ENCODE measurements at regions not wholly inside any gene's neighbourhood (a gene's known extent, or its start where the extent isn't known, plus 50 kb on each side); places are given as distances from the start of the nearest gene placed in this dataset.

- H3K9me3 ChIP-seq, result no peaks in the 10 kb centered on the region
Measured at GRCh38 chr5:74497706-74498105, 142.8 kb downstream of the ENC1 start.

GRCh38 chr5:74493411-74493810 is 147.1 kb downstream of the ENC1 start:
- H3K27me3 ChIP-seq (replicated peaks in 1 of 2; ENCODE audit: control insufficient read depth in 2 of 2, extremely low read depth in 1 of 2, insufficient read depth in 2 of 2, low read length in 1 of 2), result no peaks in the 10 kb centered on the region
- H3K9me3 ChIP-seq, result no peaks in the 10 kb centered on the region
- CTCF ChIA-PET, result no interaction called here
- DNase-seq, result no peak
- no peak overlapping the region for H3K4me3 ChIP-seq (ENCODE audit: control insufficient read depth in 1 of 2, extremely low read depth in 1 of 2, low read length in 1 of 2)
- Mint-ChIP-seq H3K27ac (no peak overlapping the region), H3K36me3 (no peaks in the 10 kb centered on the region), H3K4me3 (no peak overlapping the region), H3K4me1 (peaks cover 0 to 8% (median 0%) of the 10 kb centered on the region in 3 donors), H3K27me3 (peaks cover 0 to 10% of the 10 kb centered on the region in 2 donors), H3K9me3 (no peaks in the 10 kb centered on the region)
- POLR2A ChIA-PET, result no interaction called here
- no peak overlapping the region for H3K27ac ChIP-seq (ENCODE audit: low read length)
- no peaks in the 10 kb centered on the region for H3K4me1 ChIP-seq (ENCODE audit: control insufficient read depth in 1 of 2, extremely low read depth in 1 of 2, insufficient read depth in 2 of 2, low read length in 2 of 2)
- ATAC-seq (replicated peaks in 1 of 4), result no peak
- H3K36me3 ChIP-seq (ENCODE audit: control insufficient read depth in 2 of 2, extremely low read depth in 1 of 2, insufficient read depth in 1 of 2, low read length in 1 of 2), result no peaks in the 10 kb centered on the region

More at GRCh38 chr5:74497706-74498105, 142.8 kb downstream of the ENC1 start:
- no peaks in the 10 kb centered on the region for H3K27me3 ChIP-seq (replicated peaks in 1 of 2; ENCODE audit: control insufficient read depth in 2 of 2, extremely low read depth in 1 of 2, insufficient read depth in 2 of 2, low read length in 1 of 2)
- ChIA-PET CTCF (no interaction called here), POLR2A (no interaction called here)
- no peak for DNase-seq
- H3K4me3 ChIP-seq (ENCODE audit: control insufficient read depth in 1 of 2, extremely low read depth in 1 of 2, low read length in 1 of 2), result no peak overlapping the region
- Mint-ChIP-seq H3K36me3 (no peaks in the 10 kb centered on the region), H3K4me1 (no peaks in the 10 kb centered on the region), H3K27ac (no peak overlapping the region), H3K9me3 (no peaks in the 10 kb centered on the region), H3K4me3 (no peak overlapping the region), H3K27me3 (peaks cover 0 to 8% of the 10 kb centered on the region in 2 donors)
- H3K27ac ChIP-seq (ENCODE audit: low read length), result no peak overlapping the region
- WGBS (ENCODE audit: insufficient coverage), result 88% methylated on average over 1 of the region's 4 CpGs
- no peak for ATAC-seq (replicated peaks in 1 of 4)
- no peaks in the 10 kb centered on the region for H3K4me1 ChIP-seq (ENCODE audit: control insufficient read depth in 1 of 2, extremely low read depth in 1 of 2, insufficient read depth in 2 of 2, low read length in 2 of 2)
- H3K36me3 ChIP-seq (ENCODE audit: control insufficient read depth in 2 of 2, extremely low read depth in 1 of 2, insufficient read depth in 1 of 2, low read length in 1 of 2), result no peaks in the 10 kb centered on the region

GRCh38 chr5:74492230-74492629 is 148.3 kb downstream of the ENC1 start:
- Mint-ChIP-seq H3K36me3 (no peaks in the 10 kb centered on the region), H3K4me3 (no peak overlapping the region), H3K9me3 (no peaks in the 10 kb centered on the region), H3K27me3 (peaks cover 0 to 10% of the 10 kb centered on the region in 2 donors), H3K4me1 (peaks cover 0 to 8% (median 0%) of the 10 kb centered on the region in 3 donors), H3K27ac (no peak overlapping the region)
- Histone ChIP-seq H3K4me3 (ENCODE audit: control insufficient read depth in 1 of 2, extremely low read depth in 1 of 2, low read length in 1 of 2) (no peak overlapping the region), H3K36me3 (ENCODE audit: control insufficient read depth in 2 of 2, extremely low read depth in 1 of 2, insufficient read depth in 1 of 2, low read length in 1 of 2) (no peaks in the 10 kb centered on the region), H3K27ac (ENCODE audit: low read length) (no peak overlapping the region), H3K4me1 (ENCODE audit: control insufficient read depth in 1 of 2, extremely low read depth in 1 of 2, insufficient read depth in 2 of 2, low read length in 2 of 2) (no peaks in the 10 kb centered on the region), H3K9me3 (no peaks in the 10 kb centered on the region), H3K27me3 (replicated peaks in 1 of 2; ENCODE audit: control insufficient read depth in 2 of 2, extremely low read depth in 1 of 2, insufficient read depth in 2 of 2, low read length in 1 of 2) (no peaks in the 10 kb centered on the region)
- CTCF ChIA-PET, result no interaction called here
- ATAC-seq (replicated peaks in 1 of 4) (no peak), DNase-seq (no peak)
- no CpG with 5 or more reads among the region's 2 CpGs for WGBS (ENCODE audit: insufficient coverage)
- POLR2A ChIA-PET, result no interaction called here

- H3K4me3 ChIP-seq (ENCODE audit: control insufficient read depth in 1 of 2, extremely low read depth in 1 of 2, low read length in 1 of 2), result no peak overlapping the region
- Mint-ChIP-seq H3K36me3 (no peaks in the 10 kb centered on the region), H3K4me3 (no peak overlapping the region), H3K27ac (no peak overlapping the region), H3K27me3 (peaks cover 0 to 10% of the 10 kb centered on the region in 2 donors), H3K9me3 (no peaks in the 10 kb centered on the region), H3K4me1 (peaks cover 0 to 8% (median 0%) of the 10 kb centered on the region in 3 donors)
- H3K9me3 ChIP-seq, result no peaks in the 10 kb centered on the region
- no peaks in the 10 kb centered on the region for H3K27me3 ChIP-seq (replicated peaks in 1 of 2; ENCODE audit: control insufficient read depth in 2 of 2, extremely low read depth in 1 of 2, insufficient read depth in 2 of 2, low read length in 1 of 2)
- POLR2A ChIA-PET, result no interaction called here
- H3K27ac ChIP-seq (ENCODE audit: low read length), result no peak overlapping the region
- H3K36me3 ChIP-seq (ENCODE audit: control insufficient read depth in 2 of 2, extremely low read depth in 1 of 2, insufficient read depth in 1 of 2, low read length in 1 of 2), result no peaks in the 10 kb centered on the region
- CTCF ChIA-PET, result no interaction called here
- no peaks in the 10 kb centered on the region for H3K4me1 ChIP-seq (ENCODE audit: control insufficient read depth in 1 of 2, extremely low read depth in 1 of 2, insufficient read depth in 2 of 2, low read length in 2 of 2)
- DNase-seq (no peak), ATAC-seq (replicated peaks in 1 of 4) (no peak)
Measured at GRCh38 chr5:74491586-74491985, 148.9 kb downstream of the ENC1 start.

- no peaks in the 10 kb centered on the region for H3K4me1 ChIP-seq (ENCODE audit: control insufficient read depth in 1 of 2, extremely low read depth in 1 of 2, insufficient read depth in 2 of 2, low read length in 2 of 2)
- no peak for DNase-seq
- no peaks in the 10 kb centered on the region for H3K9me3 ChIP-seq
- no peaks in the 10 kb centered on the region for H3K27me3 ChIP-seq (replicated peaks in 1 of 2; ENCODE audit: control insufficient read depth in 2 of 2, extremely low read depth in 1 of 2, insufficient read depth in 2 of 2, low read length in 1 of 2)
- CTCF ChIA-PET, result no interaction called here
- no peak for ATAC-seq (replicated peaks in 1 of 4)
- Mint-ChIP-seq H3K27ac (no peak overlapping the region), H3K27me3 (peaks cover 0 to 10% of the 10 kb centered on the region in 2 donors), H3K4me1 (peaks cover 0 to 8% (median 0%) of the 10 kb centered on the region in 3 donors), H3K36me3 (no peaks in the 10 kb centered on the region), H3K4me3 (no peak overlapping the region), H3K9me3 (no peaks in the 10 kb centered on the region)
- H3K4me3 ChIP-seq (ENCODE audit: control insufficient read depth in 1 of 2, extremely low read depth in 1 of 2, low read length in 1 of 2), result no peak overlapping the region
- H3K27ac ChIP-seq (ENCODE audit: low read length), result no peak overlapping the region
- 83% methylated on average over 2 of the region's 3 CpGs for WGBS (ENCODE audit: insufficient coverage)
- H3K36me3 ChIP-seq (ENCODE audit: control insufficient read depth in 2 of 2, extremely low read depth in 1 of 2, insufficient read depth in 1 of 2, low read length in 1 of 2), result no peaks in the 10 kb centered on the region
- POLR2A ChIA-PET, result no interaction called here
Measured at GRCh38 chr5:74490814-74491213, 149.7 kb downstream of the ENC1 start.

GRCh38 chr5:74482990-74483389 is 157.5 kb downstream of the ENC1 start:
- WGBS (ENCODE audit: insufficient coverage), result 96% methylated on average over 2 of the region's 3 CpGs
- no peaks in the 10 kb centered on the region for H3K9me3 ChIP-seq
- Mint-ChIP-seq H3K27ac (no peak overlapping the region), H3K4me3 (no peak overlapping the region), H3K36me3 (no peaks in the 10 kb centered on the region), H3K27me3 (no peaks in the 10 kb centered on the region), H3K9me3 (no peaks in the 10 kb centered on the region), H3K4me1 (no peaks in the 10 kb centered on the region)
- no peak overlapping the region for H3K27ac ChIP-seq (ENCODE audit: low read length)
- ChIA-PET POLR2A (no interaction called here), CTCF (no interaction called here)
- H3K4me1 ChIP-seq (ENCODE audit: control insufficient read depth in 1 of 2, extremely low read depth in 1 of 2, insufficient read depth in 2 of 2, low read length in 2 of 2), result no peaks in the 10 kb centered on the region
- no peaks in the 10 kb centered on the region for H3K36me3 ChIP-seq (ENCODE audit: control insufficient read depth in 2 of 2, extremely low read depth in 1 of 2, insufficient read depth in 1 of 2, low read length in 1 of 2)
- no peak for ATAC-seq (replicated peaks in 1 of 4)
- no peak overlapping the region for H3K4me3 ChIP-seq (ENCODE audit: control insufficient read depth in 1 of 2, extremely low read depth in 1 of 2, low read length in 1 of 2)
- DNase-seq, result no peak
- H3K27me3 ChIP-seq (replicated peaks in 1 of 2; ENCODE audit: control insufficient read depth in 2 of 2, extremely low read depth in 1 of 2, insufficient read depth in 2 of 2, low read length in 1 of 2), result peaks cover 0 to 2% of the 10 kb centered on the region in 2 experiments

- ATAC-seq (replicated peaks in 1 of 4) (no peak), DNase-seq (no peak)
- Mint-ChIP-seq H3K4me3 (no peak overlapping the region), H3K4me1 (no peaks in the 10 kb centered on the region), H3K27me3 (no peaks in the 10 kb centered on the region), H3K36me3 (no peaks in the 10 kb centered on the region), H3K27ac (no peak overlapping the region), H3K9me3 (no peaks in the 10 kb centered on the region)
- peaks cover 0 to 6% of the 10 kb centered on the region in 2 experiments for H3K27me3 ChIP-seq (replicated peaks in 1 of 2; ENCODE audit: control insufficient read depth in 2 of 2, extremely low read depth in 1 of 2, insufficient read depth in 2 of 2, low read length in 1 of 2)
- H3K27ac ChIP-seq (ENCODE audit: low read length), result no peak overlapping the region
- no peaks in the 10 kb centered on the region for H3K9me3 ChIP-seq
- ChIA-PET POLR2A (no interaction called here), CTCF (no interaction called here)
- H3K36me3 ChIP-seq (ENCODE audit: control insufficient read depth in 2 of 2, extremely low read depth in 1 of 2, insufficient read depth in 1 of 2, low read length in 1 of 2), result no peaks in the 10 kb centered on the region
- H3K4me1 ChIP-seq (ENCODE audit: control insufficient read depth in 1 of 2, extremely low read depth in 1 of 2, insufficient read depth in 2 of 2, low read length in 2 of 2), result no peaks in the 10 kb centered on the region
- H3K4me3 ChIP-seq (ENCODE audit: control insufficient read depth in 1 of 2, extremely low read depth in 1 of 2, low read length in 1 of 2), result no peak overlapping the region
- no CpG with 5 or more reads among the region's 6 CpGs for WGBS (ENCODE audit: insufficient coverage)
Measured at GRCh38 chr5:74482523-74482922, 158.0 kb downstream of the ENC1 start.

All from T-cell (primary cell).